ENCODE measurements at regions not wholly inside any gene's neighbourhood (a gene's known extent, or its start where the extent isn't known, plus 50 kb on each side); places are given as distances from the start of the nearest gene placed in this dataset.

GRCh38 chr13:58611117-58611516 lies 979.6 kb downstream of the PCDH17 start (continued):
- TF ChIP-seq REST (IDR thresholded peaks at IDR 0.05; ENCODE audit: low read depth, low read length) = no peak
- TF ChIP-seq GATAD2B (conservative IDR thresholded peaks at IDR 0.05; ENCODE audit: low read depth) = no peak
- TF ChIP-seq BCLAF1 (IDR thresholded peaks at IDR 0.05) = no peak
- TF ChIP-seq POU2F2 (IDR thresholded peaks at IDR 0.05; ENCODE audit: borderline replicate concordance, low read depth, low read length) = no peak
- no peak for TF ChIP-seq EZH2 (IDR thresholded peaks at IDR 0.05; ENCODE audit: borderline replicate concordance, control insufficient read depth, low read depth, low read length)
- no peak for TF ChIP-seq RCOR1 (conservative IDR thresholded peaks at IDR 0.05; ENCODE audit: low read depth, low read length)
- TF ChIP-seq, protein P1, sequence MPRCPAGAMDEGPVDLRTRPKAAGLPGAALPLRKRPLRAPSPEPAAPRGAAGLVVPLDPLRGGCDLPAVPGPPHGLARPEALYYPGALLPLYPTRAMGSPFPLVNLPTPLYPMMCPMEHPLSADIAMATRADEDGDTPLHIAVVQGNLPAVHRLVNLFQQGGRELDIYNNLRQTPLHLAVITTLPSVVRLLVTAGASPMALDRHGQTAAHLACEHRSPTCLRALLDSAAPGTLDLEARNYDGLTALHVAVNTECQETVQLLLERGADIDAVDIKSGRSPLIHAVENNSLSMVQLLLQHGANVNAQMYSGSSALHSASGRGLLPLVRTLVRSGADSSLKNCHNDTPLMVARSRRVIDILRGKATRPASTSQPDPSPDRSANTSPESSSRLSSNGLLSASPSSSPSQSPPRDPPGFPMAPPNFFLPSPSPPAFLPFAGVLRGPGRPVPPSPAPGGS (IDR thresholded peaks at IDR 0.05; ENCODE audit: borderline replicate concordance, insufficient read depth, low read depth, low read length, poor library complexity, severe bottlenecking) = no peak
- no peak for TF ChIP-seq TARDBP (IDR thresholded peaks at IDR 0.05; ENCODE audit: borderline replicate concordance)
- TF ChIP-seq RBBP5 (conservative IDR thresholded peaks at IDR 0.05) = no peak
